Esophagus muscularis mucosa (tissue), 4 donors: ENCODE measurements at regions not wholly inside any gene's neighbourhood (a gene's known extent, or its start where the extent isn't known, plus 50 kb on each side); places are given as distances from the start of the nearest gene placed in this dataset.

Experiments
- DNase-seq: peaks from one replicate; pipeline ENCODE4 v3.0.0-alpha.2; 2017; ENCODE audit errors: extremely low spot score
- H3K27ac ChIP-seq, 4 donors: fragments of 200-600 bp; sonication (generic); replicated peaks in 1 of 4; 1 replicate in 3 of 4; 2 replicates in 1 of 4; pipeline ENCODE4 v1.5.1; 2016 to 2019; ENCODE audit warnings: mild to moderate bottlenecking in 1 of 4
- H3K27me3 ChIP-seq, 4 donors: fragments of 200-600 bp; sonication (generic); one replicate each; pipeline versions ENCODE4 v1.5.1 to v1.6.0; 2016 to 2019
- H3K36me3 ChIP-seq, 4 donors: fragments of 200-600 bp; sonication (generic); one replicate each; pipeline ENCODE4 v1.5.1; 2016 to 2019
- H3K4me1 ChIP-seq, 4 donors: fragments of 200-600 bp; sonication (generic); one replicate each; pipeline ENCODE4 v1.5.1; 2016 to 2019
- H3K4me3 ChIP-seq, 4 donors: fragments of 200-600 bp; sonication (generic); 1 replicate in 2 of 4; 2 replicates in 2 of 4; pipeline ENCODE4 v1.5.1; 2016 to 2019; ENCODE audit warnings: mild to moderate bottlenecking in 4 of 4, moderate library complexity in 1 of 4
- H3K9me3 ChIP-seq, 4 donors: fragments of 200-600 bp; sonication (generic); 1 replicate in 3 of 4; 2 replicates in 1 of 4; pipeline ENCODE4 v1.5.1; 2016 to 2019
- EP300 ChIP-seq: sonication (generic); formaldehyde crosslinking; IDR thresholded peaks from one replicate; pipeline ENCODE4 v1.6.1; 2017; ENCODE audit warnings: antibody characterized with exemption
- POLR2A ChIP-seq: fragments of 450-650 bp; IDR thresholded peaks from one replicate; pipeline ENCODE4 v1.6.1; 2017; ENCODE audit warnings: antibody characterized with exemption, moderate library complexity, mild to moderate bottlenecking, low read depth
- POLR2AphosphoS5 ChIP-seq, 2 donors: sonication (generic); formaldehyde crosslinking; IDR thresholded peaks; one replicate each; pipeline ENCODE4 v1.6.1; 2017; ENCODE audit warnings: antibody characterized with exemption in 2 of 2
- WGBS: methylation state at CpG from one replicate; pipeline ENCODE4 v1.1.5; 2018; 5-methylcytosine and 5-hydroxymethylcytosine counted together
- intact Hi-C: fragments of 100-400 bp; cut with DNase I; formaldehyde crosslinking; loops from one replicate; pipeline ENCODE4 v1.15.1; 2023
- TF ChIP-seq, protein P1 (sequence below), 3 experiments: fragments of 200-600 bp in 2 of 3; fragments of 450-650 bp in 1 of 3; sonication (generic) in 2 of 3; IDR thresholded peaks; one replicate each; pipeline ENCODE4 v1.5.1; 2017 to 2019; ENCODE audit warnings: antibody characterized with exemption in 3 of 3, mild to moderate bottlenecking in 2 of 3, moderate library complexity in 1 of 3

DNA sequence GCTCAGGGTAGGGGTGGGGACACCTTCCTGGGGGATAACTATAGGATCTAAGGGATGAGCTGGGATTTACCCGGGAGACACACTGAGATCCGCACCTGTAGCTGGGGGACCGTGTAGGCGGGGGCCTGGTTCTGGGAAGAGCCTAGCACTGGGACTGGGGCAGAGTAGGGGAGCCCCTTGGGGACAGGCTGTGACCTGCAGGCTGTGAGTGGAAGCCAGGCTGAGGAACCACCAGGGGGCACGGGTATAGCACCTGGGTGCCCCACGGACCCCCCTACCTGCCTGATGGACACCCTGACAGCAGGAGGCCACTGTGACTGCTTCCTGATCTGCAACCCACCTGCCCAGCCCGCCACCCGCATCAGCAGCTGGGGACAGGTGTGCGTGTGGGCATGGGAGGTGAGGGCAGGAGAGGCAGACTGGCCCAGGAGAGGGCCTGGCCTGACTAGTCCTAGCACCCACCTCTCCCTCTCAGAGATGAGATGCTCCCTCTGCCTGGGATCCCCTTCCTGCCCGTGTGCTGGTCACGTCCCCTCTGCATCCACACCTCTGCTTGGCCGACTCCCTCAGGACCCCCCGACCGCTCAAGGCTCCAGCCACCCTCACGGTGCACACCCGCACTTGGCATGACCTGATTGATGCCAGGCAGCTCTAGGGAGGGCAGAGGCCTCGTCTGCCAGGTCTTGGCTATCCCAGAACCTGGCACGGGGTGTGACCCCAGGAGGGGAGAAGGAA, 94.2 kb upstream of the NKX1-1 start:
- peaks cover 0 to 80% (median 0%) of the 10 kb centered on the region in 4 donors for H3K27me3 ChIP-seq
- H3K27ac ChIP-seq: no peak overlapping the region
- no peak for DNase-seq
- no peak overlapping the region for H3K4me3 ChIP-seq
- WGBS: 84% methylated on average over 10 of the region's 18 CpGs
- H3K36me3 ChIP-seq: no peaks in the 10 kb centered on the region
- H3K4me1 ChIP-seq: peaks cover 0 to 8% (median 0%) of the 10 kb centered on the region in 4 donors
- no peaks in the 10 kb centered on the region for H3K9me3 ChIP-seq
- intact Hi-C loops: no loop called here
- no peak for TF ChIP-seq POLR2A
- TF ChIP-seq, protein P1, sequence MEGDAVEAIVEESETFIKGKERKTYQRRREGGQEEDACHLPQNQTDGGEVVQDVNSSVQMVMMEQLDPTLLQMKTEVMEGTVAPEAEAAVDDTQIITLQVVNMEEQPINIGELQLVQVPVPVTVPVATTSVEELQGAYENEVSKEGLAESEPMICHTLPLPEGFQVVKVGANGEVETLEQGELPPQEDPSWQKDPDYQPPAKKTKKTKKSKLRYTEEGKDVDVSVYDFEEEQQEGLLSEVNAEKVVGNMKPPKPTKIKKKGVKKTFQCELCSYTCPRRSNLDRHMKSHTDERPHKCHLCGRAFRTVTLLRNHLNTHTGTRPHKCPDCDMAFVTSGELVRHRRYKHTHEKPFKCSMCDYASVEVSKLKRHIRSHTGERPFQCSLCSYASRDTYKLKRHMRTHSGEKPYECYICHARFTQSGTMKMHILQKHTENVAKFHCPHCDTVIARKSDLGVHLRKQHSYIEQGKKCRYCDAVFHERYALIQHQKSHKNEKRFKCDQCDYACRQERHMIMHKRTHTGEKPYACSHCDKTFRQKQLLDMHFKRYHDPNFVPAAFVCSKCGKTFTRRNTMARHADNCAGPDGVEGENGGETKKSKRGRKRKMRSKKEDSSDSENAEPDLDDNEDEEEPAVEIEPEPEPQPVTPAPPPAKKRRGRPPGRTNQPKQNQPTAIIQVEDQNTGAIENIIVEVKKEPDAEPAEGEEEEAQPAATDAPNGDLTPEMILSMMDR (IDR thresholded peaks at IDR 0.05): no peak

GRCh38 chr4:1499465-1499864, 93.2 kb upstream of the NKX1-1 start:
- peaks cover 0 to 8% (median 0%) of the 10 kb centered on the region in 4 donors for H3K4me1 ChIP-seq
- no peaks in the 10 kb centered on the region for H3K36me3 ChIP-seq
- no peak for DNase-seq
- H3K27ac ChIP-seq: no peak overlapping the region
- intact Hi-C loops: no loop called here
- H3K27me3 ChIP-seq: peaks cover 0 to 80% (median 0%) of the 10 kb centered on the region in 4 donors
- no peak overlapping the region for H3K4me3 ChIP-seq
- no peaks in the 10 kb centered on the region for H3K9me3 ChIP-seq
- TF ChIP-seq, protein P1 (IDR thresholded peaks at IDR 0.05): no peak
- TF ChIP-seq POLR2A: no peak
- no peak for TF ChIP-seq POLR2AphosphoS5 (IDR thresholded peaks at IDR 0.05)
- TF ChIP-seq EP300: no peak
- WGBS: 80% methylated on average over 5 of the region's 7 CpGs

DNA sequence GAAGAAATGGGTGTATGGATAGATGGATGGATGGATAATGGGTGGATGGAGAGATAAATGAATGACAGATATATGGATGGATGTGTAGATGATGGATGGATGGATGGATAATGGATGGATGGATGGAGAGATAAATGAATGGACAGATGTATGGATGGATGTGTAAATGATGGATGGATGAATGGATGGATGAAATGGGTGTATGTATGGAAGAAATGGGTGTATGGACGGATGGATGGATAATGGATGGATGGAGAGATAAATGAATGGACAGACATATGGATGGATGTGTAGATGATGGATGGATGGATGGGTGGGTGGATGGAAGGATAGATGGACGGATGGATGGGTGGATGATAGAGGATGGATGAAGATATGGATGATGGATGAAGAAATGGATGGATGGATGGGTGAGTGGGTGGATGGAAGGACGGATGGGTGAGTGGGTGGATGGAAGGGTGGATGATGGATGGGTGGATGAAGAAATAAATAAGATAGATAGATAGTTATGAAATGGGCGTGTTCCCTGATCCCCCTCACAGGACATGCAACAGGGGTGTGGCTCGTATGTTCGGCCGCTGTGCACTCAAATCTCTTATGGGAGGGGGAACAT, 91.1 kb upstream of the NKX1-1 start:
- Histone ChIP-seq H3K4me3 (no peak overlapping the region), H3K4me1 (peaks cover 0 to 6% (median 0%) of the 10 kb centered on the region in 4 donors), H3K9me3 (no peaks in the 10 kb centered on the region), H3K27ac (no peak overlapping the region), H3K36me3 (no peaks in the 10 kb centered on the region), H3K27me3 (peaks cover 0 to 79% (median 0%) of the 10 kb centered on the region in 4 donors)
- intact Hi-C loops: no loop called here
- TF ChIP-seq POLR2A (no peak), EP300 (no peak), POLR2AphosphoS5 (IDR thresholded peaks at IDR 0.05) (no peak)
- TF ChIP-seq, protein P1 (IDR thresholded peaks at IDR 0.05): no peak
- no peak for DNase-seq
- 68% methylated on average over 7 of the region's 7 CpGs for WGBS

- DNase-seq: no peak
- H3K27me3 ChIP-seq: peaks cover 0 to 79% (median 3%) of the 10 kb centered on the region in 4 donors
These were observed 89.9 kb upstream of the NKX1-1 start for GRCh38 chr4:1496116-1496642.

More at GRCh38 chr4:1496116-1496642, 89.9 kb upstream of the NKX1-1 start:
- no peak for TF ChIP-seq POLR2A
- no peak for TF ChIP-seq EP300
- no peak for TF ChIP-seq POLR2AphosphoS5 (IDR thresholded peaks at IDR 0.05)
- TF ChIP-seq, protein P1 (IDR thresholded peaks at IDR 0.05): no peak
- no peak overlapping the region for H3K4me3 ChIP-seq
- H3K4me1 ChIP-seq: no peaks in the 10 kb centered on the region
- intact Hi-C loops: no loop called here
- no peaks in the 10 kb centered on the region for H3K9me3 ChIP-seq
- H3K36me3 ChIP-seq: no peaks in the 10 kb centered on the region
- no peak overlapping the region for H3K27ac ChIP-seq
- 74% methylated on average over 8 of the region's 9 CpGs for WGBS
